PFSK-1 (cell line): ENCODE measurements at regions not wholly inside any gene's neighbourhood (a gene's known extent, or its start where the extent isn't known, plus 50 kb on each side); places are given as distances from the start of the nearest gene placed in this dataset.

ENCODE experiments used
- FOXP2 ChIP-seq: optimal IDR thresholded peaks from 2 replicates; pipeline ENCODE3; 2011; ENCODE audit warnings: borderline replicate concordance, control low read depth, inconsistent platforms; ENCODE audit not compliant: insufficient read depth; ENCODE audit errors: extremely low read length, extremely low read depth
- POLR2AphosphoS5 ChIP-seq: IDR thresholded peaks from 2 replicates; pipeline ENCODE4 v1.6.1; 2012; ENCODE audit warnings: low read depth, mild to moderate bottlenecking, control low read depth, low read length, moderate library complexity
- REST ChIP-seq, 2 experiments: IDR thresholded peaks; 2 replicates each; pipeline versions ENCODE4 v1.6.1 to v1.8.0; 2011 to 2012; ENCODE audit warnings: low read depth in 2 of 2, low read length in 2 of 2, control low read depth in 1 of 2, inconsistent platforms in 1 of 2, mild to moderate bottlenecking in 1 of 2, moderate library complexity in 1 of 2; ENCODE audit not compliant: insufficient read depth in 1 of 2
- SIN3A ChIP-seq: IDR thresholded peaks from 2 replicates; pipeline ENCODE4 v1.6.1; 2012; ENCODE audit warnings: mild to moderate bottlenecking, low read length, moderate library complexity, borderline replicate concordance; ENCODE audit not compliant: insufficient read depth
- TAF1 ChIP-seq: IDR thresholded peaks from 2 replicates; pipeline ENCODE4 v1.6.1; 2012; ENCODE audit warnings: low read length, control low read depth, borderline replicate concordance; ENCODE audit not compliant: insufficient read depth

DNA sequence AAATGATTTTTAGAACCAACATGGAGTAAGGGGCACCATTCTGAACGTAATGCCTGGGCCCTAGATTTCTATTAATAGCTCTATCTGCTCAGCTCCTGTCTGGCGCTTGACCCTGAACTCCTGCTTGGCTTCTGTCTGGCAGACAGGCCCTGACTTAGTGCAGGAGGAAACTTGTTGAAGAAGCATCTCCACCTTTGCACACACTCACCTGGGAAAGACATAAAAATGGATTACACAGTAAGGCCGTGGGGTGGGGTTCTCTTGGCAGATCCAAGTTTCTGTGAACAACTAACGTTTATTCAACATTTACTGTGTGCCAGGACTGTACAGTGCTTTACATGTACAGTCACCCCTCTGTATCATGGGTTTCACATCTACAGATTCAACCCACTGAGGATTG, 62.1 kb upstream of the CNIH3 start:
- TF ChIP-seq FOXP2 (no peak), SIN3A (no peak), TAF1 (no peak), REST (IDR thresholded peaks at IDR 0.05; ENCODE audit: insufficient read depth in 1 of 2, low read depth in 2 of 2, low read length in 2 of 2) (no peak), POLR2AphosphoS5 (no peak)

DNA sequence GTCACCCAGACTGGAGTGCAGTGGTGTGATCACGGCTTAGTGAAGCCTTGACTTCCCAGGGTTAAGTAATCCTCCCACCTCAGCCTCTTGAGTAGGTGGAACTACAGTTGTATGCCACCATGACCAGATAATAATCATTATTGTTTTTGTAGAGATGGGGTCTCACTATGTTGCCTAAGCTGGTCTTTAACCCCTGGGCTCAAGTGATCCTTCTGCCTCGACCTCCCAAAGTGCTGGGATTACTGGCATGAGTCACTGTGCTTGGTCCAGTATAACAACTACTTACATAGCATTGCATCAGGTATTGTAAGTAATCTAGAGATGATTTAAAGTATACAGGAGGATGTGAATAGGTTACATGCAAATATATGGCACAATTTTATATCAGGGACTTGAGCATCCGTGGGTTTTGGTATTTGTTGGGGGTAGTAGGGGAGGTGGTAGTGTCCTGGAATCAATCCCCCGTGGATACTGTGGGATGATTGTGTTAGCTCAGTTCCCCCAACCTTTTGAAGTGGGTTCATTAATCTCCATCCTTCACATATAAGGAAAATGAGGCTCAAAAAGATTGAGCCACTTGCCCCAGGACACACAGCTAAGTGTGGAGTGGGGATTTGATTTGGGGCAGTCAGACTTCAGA, 61.4 kb upstream of the CNIH3 start:
- no peak for TF ChIP-seq TAF1
- no peak for TF ChIP-seq REST (IDR thresholded peaks at IDR 0.05; ENCODE audit: insufficient read depth in 1 of 2, low read depth in 2 of 2, low read length in 2 of 2)
- TF ChIP-seq POLR2AphosphoS5: no peak
- no peak for TF ChIP-seq SIN3A
- TF ChIP-seq FOXP2: no peak

GRCh38 chr1:224558904-224559303, 57.2 kb upstream of the CNIH3 start:
- no peak for TF ChIP-seq POLR2AphosphoS5
- no peak for TF ChIP-seq FOXP2
- no peak for TF ChIP-seq TAF1
- TF ChIP-seq SIN3A: no peak
- TF ChIP-seq REST (IDR thresholded peaks at IDR 0.05; ENCODE audit: insufficient read depth in 1 of 2, low read depth in 2 of 2, low read length in 2 of 2): no peak

DNA sequence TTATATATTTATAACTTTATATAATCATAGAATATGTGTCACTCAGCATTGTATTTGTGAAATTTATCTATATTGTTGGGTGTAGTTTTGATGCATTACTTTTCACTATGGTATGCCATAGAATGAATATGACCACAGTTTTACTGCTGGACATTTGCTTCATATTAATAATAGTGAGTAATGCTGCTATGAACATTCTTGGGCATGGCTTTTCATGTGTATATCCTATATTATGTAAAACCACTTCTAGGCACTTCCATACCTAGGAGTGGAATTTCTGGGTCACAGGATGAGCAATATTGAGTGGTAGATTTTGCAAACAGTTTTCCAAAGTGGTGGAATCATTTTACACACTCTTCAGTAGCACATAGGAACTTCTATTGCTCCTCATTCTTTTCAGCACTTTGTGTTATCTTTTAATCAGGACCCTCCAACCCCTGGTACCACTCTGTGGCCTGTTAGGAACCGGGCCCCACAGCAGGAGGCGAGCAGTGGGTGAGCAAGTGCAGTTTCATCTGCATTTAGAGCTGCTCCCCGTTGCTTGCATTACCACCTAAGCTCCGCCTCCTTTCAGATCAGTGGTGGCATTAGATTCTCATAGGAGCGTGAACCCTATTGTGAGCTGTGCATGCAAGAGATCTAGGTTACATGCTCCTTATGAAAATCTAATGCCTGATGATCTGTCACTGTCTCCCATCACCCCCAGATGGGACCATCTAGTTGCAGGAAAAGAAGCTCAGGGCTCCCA, 56.0 kb upstream of the CNIH3 start:
- TF ChIP-seq TAF1 (no peak), SIN3A (no peak), FOXP2 (no peak), POLR2AphosphoS5 (no peak), REST (IDR thresholded peaks at IDR 0.05; ENCODE audit: insufficient read depth in 1 of 2, low read depth in 2 of 2, low read length in 2 of 2) (no peak)
